ENCODE measurements at regions not wholly inside any gene's neighbourhood (a gene's known extent, or its start where the extent isn't known, plus 50 kb on each side); places are given as distances from the start of the nearest gene placed in this dataset.

- Histone ChIP-seq H3K9ac (ENCODE audit: control insufficient read depth, extremely low read depth, insufficient read depth, low read length) (no peak overlapping the region), H3K9me3 (ENCODE audit: control insufficient read depth, low read depth, low read length) (peaks cover 4% of the 10 kb centered on the region), H4K20me1 (ENCODE audit: control insufficient read depth, extremely low read depth, insufficient read depth, low read length) (no peaks in the 10 kb centered on the region), H3K4me2 (ENCODE audit: control insufficient read depth, extremely low read depth, insufficient read depth, low read depth, low read length) (no peak overlapping the region), H3K4me1 (ENCODE audit: control insufficient read depth, extremely low read depth, insufficient read depth, low read length) (no peaks in the 10 kb centered on the region), H2AFZ (ENCODE audit: control insufficient read depth, low read length) (no peak overlapping the region), H3K79me2 (ENCODE audit: control insufficient read depth, insufficient read depth, low read length) (no peaks in the 10 kb centered on the region), H3K9me1 (ENCODE audit: control insufficient read depth, extremely low read depth, insufficient read depth, low read length) (no peaks in the 10 kb centered on the region), H3K27ac (ENCODE audit: control insufficient read depth, insufficient read depth, low read length) (no peak overlapping the region), H3K27me3 (ENCODE audit: control insufficient read depth, extremely low read depth, insufficient read depth, low read length) (no peaks in the 10 kb centered on the region), H3K36me3 (ENCODE audit: control insufficient read depth in 2 of 2, extremely low read depth in 1 of 2, insufficient read depth in 2 of 2, low read length in 2 of 2) (no peaks in the 10 kb centered on the region), H3K4me3 (ENCODE audit: control insufficient read depth in 2 of 3, extremely low read depth in 1 of 3, insufficient read depth in 2 of 3, low read depth in 1 of 3, low read length in 3 of 3) (no peak overlapping the region)
- FAIRE-seq, result no peak
- no peak for DNase-seq (ENCODE audit: low read depth, low spot score)
- TF ChIP-seq CTCF (optimal IDR thresholded peaks at IDR 0.05 in 1 of 3, IDR thresholded peaks at IDR 0.05 in 1 of 3, conservative IDR thresholded peaks at IDR 0.05 in 1 of 3; ENCODE audit: extremely low read depth in 1 of 3, insufficient read depth in 2 of 3, low read length in 3 of 3) (no peak), EZH2 (IDR thresholded peaks at IDR 0.05; ENCODE audit: low read length) (no peak)
- dilution Hi-C loops (cut with MboI; ENCODE audit: extremely low pct_ligation_motif_present, low sequenced_read_pairs), result no loop called here
Observed at GRCh38 chr7:155178096-155178495, 108.0 kb downstream of the HTR5A start.

- no peak overlapping the region for H2AFZ ChIP-seq (ENCODE audit: control insufficient read depth, low read length)
- TF ChIP-seq EZH2 (IDR thresholded peaks at IDR 0.05; ENCODE audit: low read length), result no peak
- TF ChIP-seq CTCF (optimal IDR thresholded peaks at IDR 0.05 in 1 of 3, IDR thresholded peaks at IDR 0.05 in 1 of 3, conservative IDR thresholded peaks at IDR 0.05 in 1 of 3; ENCODE audit: extremely low read depth in 1 of 3, insufficient read depth in 2 of 3, low read length in 3 of 3), result no peak
- dilution Hi-C loops (cut with MboI; ENCODE audit: extremely low pct_ligation_motif_present, low sequenced_read_pairs), result no loop called here
- no peak overlapping the region for H3K4me2 ChIP-seq (ENCODE audit: control insufficient read depth, extremely low read depth, insufficient read depth, low read depth, low read length)
- no peaks in the 10 kb centered on the region for H4K20me1 ChIP-seq (ENCODE audit: control insufficient read depth, extremely low read depth, insufficient read depth, low read length)
- H3K4me1 ChIP-seq (ENCODE audit: control insufficient read depth, extremely low read depth, insufficient read depth, low read length), result no peaks in the 10 kb centered on the region
- H3K27me3 ChIP-seq (ENCODE audit: control insufficient read depth, extremely low read depth, insufficient read depth, low read length), result no peaks in the 10 kb centered on the region
- H3K36me3 ChIP-seq (ENCODE audit: control insufficient read depth in 2 of 2, extremely low read depth in 1 of 2, insufficient read depth in 2 of 2, low read length in 2 of 2), result no peaks in the 10 kb centered on the region
- no peak overlapping the region for H3K9ac ChIP-seq (ENCODE audit: control insufficient read depth, extremely low read depth, insufficient read depth, low read length)
- H3K27ac ChIP-seq (ENCODE audit: control insufficient read depth, insufficient read depth, low read length), result no peak overlapping the region
- FAIRE-seq (no peak), DNase-seq (ENCODE audit: low read depth, low spot score) (no peak)
- no peaks in the 10 kb centered on the region for H3K9me1 ChIP-seq (ENCODE audit: control insufficient read depth, extremely low read depth, insufficient read depth, low read length)
- no peak overlapping the region for H3K4me3 ChIP-seq (ENCODE audit: control insufficient read depth in 2 of 3, extremely low read depth in 1 of 3, insufficient read depth in 2 of 3, low read depth in 1 of 3, low read length in 3 of 3)
- H3K9me3 ChIP-seq (ENCODE audit: control insufficient read depth, low read depth, low read length), result peaks cover 8% of the 10 kb centered on the region
- no peaks in the 10 kb centered on the region for H3K79me2 ChIP-seq (ENCODE audit: control insufficient read depth, insufficient read depth, low read length)
Observed at GRCh38 chr7:155181768-155182167, 111.6 kb downstream of the HTR5A start.

Measured in keratinocyte (primary cell).